Panc1 (cell line): ENCODE measurements at regions not wholly inside any gene's neighbourhood (a gene's known extent, or its start where the extent isn't known, plus 50 kb on each side); places are given as distances from the start of the nearest gene placed in this dataset.

Source experiments
- ATAC-seq: fragments of 200-7000 bp; cut with Tn5 transposase; 2 replicates; pipeline ENCODE4 v1.9.1; 2020; ENCODE audit warnings: mild to moderate bottlenecking, moderate library complexity
- BruUV-seq: library from RNA; stranded (reverse); fragments of 400-500 nt; replicated peaks from 2 replicates; lab custom pipeline; 2021; lab: Mats Ljungman, UMichigan
- CTCF ChIA-PET: fragments of 300-600 bp; sonication (Branson Sonifier 250); formaldehyde crosslinking; loops from one replicate; lab custom pipeline; 2022; ENCODE audit warnings: antibody characterized with exemption; lab: Charles Lee
- POLR2A ChIA-PET: fragments of 300-600 bp; sonication (Branson Sonifier 250); formaldehyde crosslinking; loops from one replicate; lab custom pipeline; 2022; ENCODE audit warnings: antibody characterized with exemption; lab: Charles Lee
- DNase-seq: peaks from one replicate; pipeline ENCODE4 v3.0.0-alpha.2; 2010; ENCODE audit warnings: low read depth, low spot score
- H3K27ac ChIP-seq: 2 replicates; pipeline ENCODE4 v1.5.1; 2011; ENCODE audit warnings: mild to moderate bottlenecking, low read length, inconsistent platforms
- H3K27me3 ChIP-seq: fragments of 200-500 bp; sonication (Bioruptor generic); 2 replicates; pipeline ENCODE4 v1.6.0; 2014; ENCODE audit warnings: low read length, inconsistent platforms; ENCODE audit not compliant: control insufficient read depth, insufficient read depth
- H3K36me3 ChIP-seq: fragments of 200-500 bp; sonication (Bioruptor generic); 2 replicates; pipeline ENCODE4 v1.5.1; 2014; ENCODE audit warnings: inconsistent platforms, mild to moderate bottlenecking, low read length, moderate library complexity; ENCODE audit not compliant: control insufficient read depth, insufficient read depth
- H3K4me1 ChIP-seq: 2 replicates; pipeline ENCODE4 v1.5.1; 2011; ENCODE audit warnings: inconsistent platforms, mild to moderate bottlenecking, low read length, moderate library complexity; ENCODE audit not compliant: control insufficient read depth, insufficient read depth
- H3K4me3 ChIP-seq, 2 experiments: 2 replicates each; pipeline ENCODE4 v1.5.1; 2011 to 2012; ENCODE audit warnings: low read depth in 2 of 2, low read length in 2 of 2, mild to moderate bottlenecking in 2 of 2, inconsistent platforms in 1 of 2, moderate library complexity in 1 of 2
- H3K9me3 ChIP-seq: fragments of 200-500 bp; sonication (Bioruptor generic); 2 replicates; pipeline ENCODE4 v1.5.1; 2014; ENCODE audit warnings: low read depth, mild to moderate bottlenecking, inconsistent platforms, low read length, moderate library complexity; ENCODE audit not compliant: control insufficient read depth, insufficient read depth
- CTCF ChIP-seq: fragments of 450-650 bp; IDR thresholded peaks from 2 replicates; pipeline ENCODE4 v1.5.1; 2017; ENCODE audit warnings: mild to moderate bottlenecking
- POLR2AphosphoS5 ChIP-seq: IDR thresholded peaks from 2 replicates; pipeline ENCODE4 v1.6.1; 2012; ENCODE audit warnings: mild to moderate bottlenecking, low read depth, low read length, moderate library complexity
- SIN3A ChIP-seq: IDR thresholded peaks from 2 replicates; pipeline ENCODE4 v1.6.1; 2012; ENCODE audit warnings: low read depth, mild to moderate bottlenecking, low read length, moderate library complexity, borderline replicate concordance; ENCODE audit not compliant: insufficient read depth
- TCF7L2 ChIP-seq: IDR thresholded peaks from 2 replicates; pipeline ENCODE4 v1.6.1; 2011; ENCODE audit warnings: mild to moderate bottlenecking, low read depth, low read length, inconsistent platforms
- in situ Hi-C: cut with HindIII; loops from 2 replicates; pipeline ENCODE4 v1.10.0; 2016; ENCODE audit warnings: low sequenced_read_pairs, low pct_unique_long_range_greater_than_20kb
- intact Hi-C: fragments of 100-400 bp; cut with micrococcal nuclease; formaldehyde crosslinking; loops from one replicate; pipeline ENCODE4 v1.10.0; 2022; ENCODE audit not compliant: unreplicated experiment
- TF ChIP-seq, protein P1 (sequence below), 2 experiments: IDR thresholded peaks; 2 replicates each; pipeline ENCODE4 v1.6.1; 2011 to 2012; ENCODE audit warnings: low read depth in 2 of 2, control low read depth in 1 of 2, low read length in 1 of 2, mild to moderate bottlenecking in 1 of 2, moderate library complexity in 1 of 2; ENCODE audit not compliant: insufficient read depth in 1 of 2

DNA sequence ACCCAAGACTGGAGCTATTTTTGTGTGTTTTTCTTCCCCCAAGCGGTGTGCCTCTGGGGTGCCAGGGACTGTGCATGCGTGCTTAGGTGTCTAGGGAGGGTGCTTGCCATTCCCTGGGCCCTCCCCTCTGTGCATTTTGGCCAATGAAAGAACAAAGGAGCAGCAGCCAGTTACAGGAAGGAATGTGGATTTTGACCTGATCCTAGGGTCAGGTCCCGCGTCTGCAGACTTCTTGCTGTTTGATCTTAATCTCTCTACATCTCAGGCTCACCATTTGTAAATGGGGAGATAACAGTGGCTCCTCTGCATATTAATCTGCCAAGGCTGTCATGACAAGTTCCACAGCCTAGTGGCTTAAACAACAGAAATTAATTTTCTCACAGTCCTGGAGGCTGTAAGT is 699.1 kb downstream of the QKI start:
- TF ChIP-seq, protein P1, sequence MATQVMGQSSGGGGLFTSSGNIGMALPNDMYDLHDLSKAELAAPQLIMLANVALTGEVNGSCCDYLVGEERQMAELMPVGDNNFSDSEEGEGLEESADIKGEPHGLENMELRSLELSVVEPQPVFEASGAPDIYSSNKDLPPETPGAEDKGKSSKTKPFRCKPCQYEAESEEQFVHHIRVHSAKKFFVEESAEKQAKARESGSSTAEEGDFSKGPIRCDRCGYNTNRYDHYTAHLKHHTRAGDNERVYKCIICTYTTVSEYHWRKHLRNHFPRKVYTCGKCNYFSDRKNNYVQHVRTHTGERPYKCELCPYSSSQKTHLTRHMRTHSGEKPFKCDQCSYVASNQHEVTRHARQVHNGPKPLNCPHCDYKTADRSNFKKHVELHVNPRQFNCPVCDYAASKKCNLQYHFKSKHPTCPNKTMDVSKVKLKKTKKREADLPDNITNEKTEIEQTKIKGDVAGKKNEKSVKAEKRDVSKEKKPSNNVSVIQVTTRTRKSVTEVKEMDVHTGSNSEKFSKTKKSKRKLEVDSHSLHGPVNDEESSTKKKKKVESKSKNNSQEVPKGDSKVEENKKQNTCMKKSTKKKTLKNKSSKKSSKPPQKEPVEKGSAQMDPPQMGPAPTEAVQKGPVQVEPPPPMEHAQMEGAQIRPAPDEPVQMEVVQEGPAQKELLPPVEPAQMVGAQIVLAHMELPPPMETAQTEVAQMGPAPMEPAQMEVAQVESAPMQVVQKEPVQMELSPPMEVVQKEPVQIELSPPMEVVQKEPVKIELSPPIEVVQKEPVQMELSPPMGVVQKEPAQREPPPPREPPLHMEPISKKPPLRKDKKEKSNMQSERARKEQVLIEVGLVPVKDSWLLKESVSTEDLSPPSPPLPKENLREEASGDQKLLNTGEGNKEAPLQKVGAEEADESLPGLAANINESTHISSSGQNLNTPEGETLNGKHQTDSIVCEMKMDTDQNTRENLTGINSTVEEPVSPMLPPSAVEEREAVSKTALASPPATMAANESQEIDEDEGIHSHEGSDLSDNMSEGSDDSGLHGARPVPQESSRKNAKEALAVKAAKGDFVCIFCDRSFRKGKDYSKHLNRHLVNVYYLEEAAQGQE (IDR thresholded peaks at IDR 0.05; ENCODE audit: insufficient read depth in 1 of 2, low read depth in 2 of 2, low read length in 1 of 2) = no peak
- no peak for TF ChIP-seq SIN3A
- no peak for TF ChIP-seq CTCF
- TF ChIP-seq TCF7L2 = no peak
- no peak for TF ChIP-seq POLR2AphosphoS5
- intact Hi-C loops = no loop called here
- H3K36me3 ChIP-seq = no peaks in the 10 kb centered on the region
- in situ Hi-C loops = no loop called here
- no peaks in the 10 kb centered on the region for H3K9me3 ChIP-seq
- ChIA-PET CTCF (no interaction called here), POLR2A (no interaction called here)
- no peak overlapping the region for H3K27ac ChIP-seq
- H3K4me3 ChIP-seq = no peak overlapping the region
- DNase-seq (no peak), ATAC-seq (no peak)
- no peaks in the 10 kb centered on the region for H3K27me3 ChIP-seq
- H3K4me1 ChIP-seq = no peaks in the 10 kb centered on the region
- BruUV-seq = no TSS peak

DNA sequence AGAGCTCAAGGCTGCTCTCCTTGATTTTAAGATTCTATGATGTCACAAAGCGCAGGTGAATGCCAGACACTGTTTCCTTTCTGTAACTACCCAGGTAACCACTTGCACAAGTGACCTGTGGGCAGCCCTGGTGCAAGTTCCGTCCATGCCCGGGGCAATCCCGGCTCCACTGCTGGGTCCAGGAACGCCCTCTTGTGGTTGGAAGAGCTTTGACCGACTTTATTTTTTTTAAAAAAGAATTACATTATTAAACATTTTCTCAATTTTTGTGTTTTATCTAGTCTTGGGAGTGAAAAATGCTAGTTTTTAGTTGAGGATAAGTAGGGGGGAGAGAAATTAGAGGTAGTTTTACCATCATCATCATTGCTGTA is 695.2 kb downstream of the QKI start:
- Histone ChIP-seq H3K4me3 (no peak overlapping the region), H3K4me1 (no peaks in the 10 kb centered on the region), H3K36me3 (no peaks in the 10 kb centered on the region), H3K9me3 (no peaks in the 10 kb centered on the region), H3K27me3 (no peaks in the 10 kb centered on the region), H3K27ac (no peak overlapping the region)
- ChIA-PET POLR2A (no interaction called here), CTCF (no interaction called here)
- in situ Hi-C loops = no loop called here
- no peak for DNase-seq
- intact Hi-C loops = no loop called here
- no peak for ATAC-seq
- TF ChIP-seq, protein P1 (IDR thresholded peaks at IDR 0.05; ENCODE audit: insufficient read depth in 1 of 2, low read depth in 2 of 2, low read length in 1 of 2) = no peak
- TF ChIP-seq CTCF (peak; percentile 71), SIN3A (no peak)
- BruUV-seq = no TSS peak
